HEK293T (cell line): ENCODE measurements at regions not wholly inside any gene's neighbourhood (a gene's known extent, or its start where the extent isn't known, plus 50 kb on each side); places are given as distances from the start of the nearest gene placed in this dataset.
"Not testable (repeated sequence)": the region's sequence is repeated elsewhere in the genome, so short reads cannot be mapped to it uniquely, and the experiment has no call there.

Source experiments
- CTCF ChIA-PET: fragments of 350-600 bp; formaldehyde crosslinking; extraction: SDS; loops from one replicate; lab custom pipeline; 2021; ENCODE audit warnings: antibody characterized with exemption, inconsistent platforms; lab: Yijun Ruan, JAX
- POLR2A ChIA-PET: fragments of 350-600 bp; formaldehyde crosslinking; extraction: SDS; loops from one replicate; lab custom pipeline; 2020; ENCODE audit warnings: antibody characterized with exemption, inconsistent platforms; lab: Yijun Ruan, JAX
- DNase-seq: peaks from one replicate; pipeline ENCODE4 v3.0.0; 2012; ENCODE audit warnings: mixed read lengths; ENCODE audit errors: extremely low spot score
- ARNT ChIP-seq: fragments of 450-650 bp; IDR thresholded peaks from 2 replicates; pipeline ENCODE4 v1.6.1; 2017; ENCODE audit warnings: mild to moderate bottlenecking
- BHLHE40 ChIP-seq: fragments of 450-650 bp; IDR thresholded peaks from 2 replicates; pipeline ENCODE4 v1.6.1; 2016; ENCODE audit warnings: mild to moderate bottlenecking, moderate library complexity, borderline replicate concordance
- CTBP1 ChIP-seq: fragments of 450-650 bp; IDR thresholded peaks from 2 replicates; pipeline ENCODE4 v1.6.1; 2016; ENCODE audit warnings: borderline replicate concordance
- ELF4 ChIP-seq: fragments of 450-650 bp; IDR thresholded peaks from 2 replicates; pipeline ENCODE4 v1.6.1; 2017; ENCODE audit warnings: antibody characterized with exemption
- FOXA1 ChIP-seq: fragments of 450-650 bp; IDR thresholded peaks from 2 replicates; pipeline ENCODE4 v1.6.1; 2016; ENCODE audit warnings: mild to moderate bottlenecking
- FOXK2 ChIP-seq: fragments of 450-650 bp; IDR thresholded peaks from 2 replicates; pipeline ENCODE4 v1.6.1; 2016; ENCODE audit warnings: mild to moderate bottlenecking
- FOXM1 ChIP-seq: fragments of 450-650 bp; IDR thresholded peaks from 2 replicates; pipeline ENCODE4 v1.6.1; 2017; ENCODE audit warnings: mild to moderate bottlenecking, borderline replicate concordance
- HDGF ChIP-seq: fragments of 450-650 bp; IDR thresholded peaks from 2 replicates; pipeline ENCODE4 v1.6.1; 2017; ENCODE audit warnings: antibody characterized with exemption, borderline replicate concordance
- L3MBTL2 ChIP-seq: fragments of 450-650 bp; conservative IDR thresholded peaks from 2 replicates; pipeline ENCODE4 v1.6.1; 2016; ENCODE audit warnings: mild to moderate bottlenecking
- LEF1 ChIP-seq: fragments of 450-650 bp; IDR thresholded peaks from 2 replicates; pipeline ENCODE4 v1.6.1; 2017; ENCODE audit warnings: mild to moderate bottlenecking, borderline replicate concordance
- NFRKB ChIP-seq: fragments of 450-650 bp; IDR thresholded peaks from 2 replicates; pipeline ENCODE4 v1.6.1; 2016; ENCODE audit warnings: mild to moderate bottlenecking, moderate library complexity
- PKNOX1 ChIP-seq: fragments of 450-650 bp; IDR thresholded peaks from 2 replicates; pipeline ENCODE4 v1.6.1; 2016
- SP1 ChIP-seq: fragments of 450-650 bp; IDR thresholded peaks from 2 replicates; pipeline ENCODE4 v1.6.1; 2017
- SUZ12 ChIP-seq: fragments of 450-650 bp; IDR thresholded peaks from 2 replicates; pipeline ENCODE4 v1.6.1; 2016; ENCODE audit warnings: mild to moderate bottlenecking
- TARDBP ChIP-seq: fragments of 450-650 bp; IDR thresholded peaks from 2 replicates; pipeline ENCODE4 v1.6.1; 2016
- ZNF384 ChIP-seq: fragments of 450-650 bp; IDR thresholded peaks from 2 replicates; pipeline ENCODE4 v1.6.1; 2016

- ChIA-PET CTCF (no interaction called here), POLR2A (no interaction called here)
- TF ChIP-seq FOXK2: no peak
- no peak for TF ChIP-seq ZNF384
- TF ChIP-seq L3MBTL2: no peak
- TF ChIP-seq PKNOX1: no peak
- no peak for TF ChIP-seq TARDBP
- TF ChIP-seq FOXM1: no peak
- no peak for TF ChIP-seq NFRKB
- no peak for TF ChIP-seq ELF4
- TF ChIP-seq LEF1: no peak
- no peak for TF ChIP-seq ARNT
- no peak for TF ChIP-seq SUZ12
- DNase-seq: no peak
Observed at GRCh38 chr14:43135877-43136411, 1371.1 kb downstream of the FSCB start.

GRCh38 chr14:43132441-43132840 lies 1374.6 kb downstream of the FSCB start:
- DNase-seq: no peak
- ChIA-PET POLR2A (no interaction called here), CTCF (no interaction called here)

GRCh38 chr14:43128429-43128828 lies 1378.7 kb downstream of the FSCB start:
- POLR2A ChIA-PET, DNase-seq, CTCF ChIA-PET: not testable (repeated sequence)

More at GRCh38 chr14:43132441-43132840, 1374.6 kb downstream of the FSCB start:
- TF ChIP-seq FOXM1: no peak
- TF ChIP-seq ARNT: no peak
- TF ChIP-seq LEF1: no peak
- TF ChIP-seq SP1: no peak
- TF ChIP-seq HDGF: no peak
- no peak for TF ChIP-seq ZNF384
- TF ChIP-seq SUZ12: no peak
- TF ChIP-seq TARDBP: no peak
- TF ChIP-seq ELF4: no peak

GRCh38 chr14:43127874-43128273 lies 1379.2 kb downstream of the FSCB start:
- POLR2A ChIA-PET, DNase-seq, CTCF ChIA-PET: not testable (repeated sequence)

- TF ChIP-seq LEF1 (no peak), SP1 (no peak), PKNOX1 (no peak), FOXA1 (no peak), SUZ12 (no peak), FOXM1 (no peak)
- no peak for DNase-seq
- ChIA-PET CTCF (no interaction called here), POLR2A (interaction anchor here (0.7 kb wide), 1 partner anchor 103 kb away, joined by 3 read pairs; no protein-coding TSS in a partner anchor)
Observed at GRCh38 chr14:43123544-43123943, 1383.5 kb downstream of the FSCB start.

GRCh38 chr14:43119672-43120071 lies 1387.4 kb downstream of the FSCB start:
- CTCF ChIA-PET: no interaction called here
- POLR2A ChIA-PET: no interaction called here
- no peak for DNase-seq

GRCh38 chr14:43116341-43116740 lies 1390.7 kb downstream of the FSCB start:
- ChIA-PET POLR2A (no interaction called here), CTCF (no interaction called here)

More at GRCh38 chr14:43119672-43120071, 1387.4 kb downstream of the FSCB start:
- TF ChIP-seq FOXK2 (no peak), LEF1 (no peak), FOXA1 (no peak), SUZ12 (no peak), ZNF384 (no peak), ELF4 (no peak), PKNOX1 (no peak), ARNT (no peak)

GRCh38 chr14:43105305-43105704 lies 1401.8 kb downstream of the FSCB start:
- CTCF ChIA-PET: no interaction called here
- TF ChIP-seq SUZ12 (no peak), FOXK2 (no peak), SP1 (no peak), ZNF384 (no peak), TARDBP (no peak), HDGF (no peak), ELF4 (no peak), BHLHE40 (no peak), CTBP1 (no peak), LEF1 (no peak), L3MBTL2 (no peak), ARNT (no peak), PKNOX1 (no peak)

More at GRCh38 chr14:43116341-43116740, 1390.7 kb downstream of the FSCB start:
- DNase-seq: no peak
- TF ChIP-seq L3MBTL2 (no peak), ELF4 (no peak)

More at GRCh38 chr14:43105305-43105704, 1401.8 kb downstream of the FSCB start:
- no peak for DNase-seq
- POLR2A ChIA-PET: no interaction called here
